GM19324 (cell line): ENCODE measurements at regions not wholly inside any gene's neighbourhood (a gene's known extent, or its start where the extent isn't known, plus 50 kb on each side); places are given as distances from the start of the nearest gene placed in this dataset.

Experiments
- ATAC-seq: cut with Tn5 transposase; IDR thresholded peaks from one replicate; pipeline ENCODE4 v1.9.1; 2021; ENCODE audit warnings: mild to moderate bottlenecking, moderate library complexity; ENCODE audit not compliant: unreplicated experiment, low FRiP score

- no peak for ATAC-seq
Observed at GRCh38 chr16:60318486-60318885, 1584.4 kb upstream of the GOT2 start.

GRCh38 chr16:60310846-60311445 is 1576.8 kb upstream of the GOT2 start:
- no peak for ATAC-seq

- no peak for ATAC-seq
Observed at GRCh38 chr16:60304720-60305119, 1570.6 kb upstream of the GOT2 start.

GRCh38 chr16:60304066-60304465 is 1570.0 kb upstream of the GOT2 start:
- no peak for ATAC-seq

- no peak for ATAC-seq
Observed at GRCh38 chr16:60302676-60303075, 1568.6 kb upstream of the GOT2 start.

- no peak for ATAC-seq
Observed at GRCh38 chr16:60302261-60302660, 1568.1 kb upstream of the GOT2 start.

GRCh38 chr16:60299241-60299776 is 1565.2 kb upstream of the GOT2 start:
- no peak for ATAC-seq

GRCh38 chr16:60295451-60295850 is 1561.3 kb upstream of the GOT2 start:
- no peak for ATAC-seq

GRCh38 chr16:60285794-60286193 is 1551.7 kb upstream of the GOT2 start:
- no peak for ATAC-seq

DNA sequence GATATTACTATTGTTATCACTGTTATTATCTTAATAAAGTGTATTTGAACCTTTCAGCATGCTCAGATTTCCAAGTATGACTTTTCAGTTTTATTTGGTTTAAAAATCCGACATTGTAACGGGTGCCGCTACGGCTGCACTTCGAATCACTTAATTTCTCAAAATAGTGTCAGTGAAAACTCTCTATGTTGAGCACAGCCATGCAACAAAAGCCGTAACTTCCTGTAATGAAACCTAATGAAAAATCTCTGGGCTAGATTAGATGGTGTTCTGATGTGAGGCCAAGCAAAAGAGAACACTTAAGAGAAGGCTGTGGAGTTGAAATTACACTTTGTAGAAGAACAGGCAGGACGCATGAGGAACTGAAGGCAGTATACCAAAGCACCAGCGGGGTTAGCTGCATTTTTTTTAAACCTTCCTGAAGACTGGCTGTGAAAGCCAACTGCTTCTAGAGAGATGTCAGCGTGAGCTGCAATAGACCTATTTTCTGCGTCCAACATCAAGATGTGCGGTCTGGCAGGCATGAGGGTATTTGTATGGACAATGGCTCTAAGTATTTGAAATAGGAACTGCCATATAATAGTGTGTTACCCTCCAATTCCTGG is 1545.0 kb upstream of the GOT2 start:
- ATAC-seq, result no peak

- ATAC-seq, result no peak
Observed at GRCh38 chr16:60274431-60275019, 1540.4 kb upstream of the GOT2 start.

DNA sequence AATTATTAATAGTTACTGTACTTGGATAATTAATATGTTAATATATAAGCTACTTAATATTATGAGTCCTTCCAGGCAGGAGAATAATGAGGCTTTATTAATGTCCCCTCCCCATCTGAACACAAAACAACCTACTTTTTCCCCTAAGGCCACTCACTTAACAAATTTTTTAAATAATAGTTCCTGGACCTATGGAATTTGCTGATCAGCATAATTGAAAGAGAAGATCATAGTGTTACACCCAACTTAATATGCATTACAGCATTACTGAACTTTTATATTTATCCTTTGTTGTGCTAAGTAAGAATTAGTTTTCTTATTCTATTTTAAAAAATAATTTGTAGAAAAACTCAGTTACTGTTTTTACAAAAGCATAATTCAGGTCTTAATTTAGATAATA is 1537.7 kb upstream of the GOT2 start:
- ATAC-seq, result no peak

DNA sequence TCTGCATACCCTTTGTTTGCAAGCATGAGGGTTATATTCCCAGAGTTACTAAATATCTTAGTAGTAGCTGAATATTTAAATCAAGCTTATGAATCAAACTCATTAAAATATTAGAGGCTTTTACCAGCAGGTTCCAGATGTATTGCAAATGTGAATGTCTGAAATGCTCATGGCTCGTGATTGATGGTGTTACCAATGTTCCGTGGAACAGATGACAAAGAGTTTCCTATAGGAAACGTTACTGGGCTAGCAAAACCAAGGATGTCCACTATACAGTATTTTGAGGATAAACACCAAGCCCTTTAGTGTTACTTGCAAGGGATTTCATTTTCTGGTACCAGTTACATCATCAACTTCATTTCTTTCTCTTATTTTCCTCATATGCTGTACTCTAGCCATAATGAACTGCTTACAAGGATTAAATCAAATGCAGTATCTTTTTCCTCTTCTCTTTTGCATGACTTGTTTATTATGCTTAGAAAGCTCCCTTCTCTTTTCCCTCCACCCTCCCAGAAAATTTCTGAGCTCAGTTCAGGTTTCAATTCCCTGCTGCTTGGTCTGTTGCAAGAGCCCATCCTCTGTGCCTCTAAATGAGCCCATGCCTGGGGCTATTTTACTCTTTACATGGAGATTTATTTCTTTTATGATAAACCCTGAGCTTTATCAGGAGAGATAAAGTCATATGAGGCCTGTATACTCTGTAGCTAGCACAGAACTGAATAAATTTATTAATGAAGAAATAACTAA is 1537.1 kb upstream of the GOT2 start:
- ATAC-seq, result no peak

GRCh38 chr16:60261425-60261824 is 1527.3 kb upstream of the GOT2 start:
- no peak for ATAC-seq

DNA sequence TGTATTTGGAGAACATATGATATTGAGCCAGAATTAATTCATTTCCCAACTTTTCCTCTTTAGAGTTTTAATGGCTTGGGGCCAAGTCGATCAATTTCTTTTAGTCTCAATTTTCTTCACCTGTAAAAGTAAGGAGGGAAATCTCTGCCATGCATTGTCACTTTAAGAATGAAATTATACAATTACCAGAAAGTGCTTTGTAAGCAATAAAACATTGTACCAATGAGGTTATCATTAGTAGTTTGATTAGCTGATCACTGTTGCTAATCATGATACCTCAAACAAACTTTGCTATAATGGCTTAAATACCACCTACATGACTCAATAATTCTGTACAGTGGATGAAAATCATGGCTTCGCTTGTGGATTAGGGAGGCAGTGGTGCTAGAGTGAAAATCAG is 1525.8 kb upstream of the GOT2 start:
- ATAC-seq, result no peak

GRCh38 chr16:60246086-60246485 is 1512.0 kb upstream of the GOT2 start:
- no peak for ATAC-seq

DNA sequence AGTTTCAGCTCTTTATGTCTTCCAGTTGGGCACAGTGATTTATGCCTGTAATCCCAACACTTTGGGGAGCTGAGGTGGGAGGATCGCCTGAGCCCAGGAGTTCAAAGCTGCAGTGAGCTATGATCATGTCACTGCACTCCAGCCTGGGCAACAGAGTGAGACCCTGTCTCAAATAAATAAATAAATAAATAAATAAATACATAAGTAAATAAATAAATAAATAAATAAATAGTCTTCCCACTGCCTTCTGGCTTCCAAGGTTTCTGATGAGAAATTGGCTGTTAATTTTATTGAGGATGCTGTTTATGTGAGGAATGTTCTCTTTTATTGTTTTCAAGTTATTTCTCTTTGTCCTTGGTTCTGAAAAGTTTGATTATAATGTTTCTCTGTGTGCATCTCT is 1507.6 kb upstream of the GOT2 start:
- no peak for ATAC-seq

DNA sequence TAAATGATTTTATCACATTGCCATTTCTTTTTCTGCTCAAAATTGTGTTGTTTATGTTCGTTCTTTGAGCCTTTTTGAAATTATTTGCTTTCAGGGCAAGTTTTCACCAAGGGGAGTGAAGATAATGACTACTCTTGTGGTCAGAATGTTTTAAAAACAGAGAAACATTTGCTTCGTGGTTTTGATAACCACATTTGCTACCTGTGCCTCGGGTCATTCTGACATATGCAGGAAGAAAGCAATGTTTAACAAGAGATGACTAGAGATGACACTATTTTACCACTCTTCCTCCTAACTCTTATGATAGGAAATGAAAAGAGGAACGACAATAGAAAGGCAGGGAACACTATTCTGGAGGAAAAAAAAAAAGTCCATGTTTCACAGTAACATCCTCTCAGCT is 1496.5 kb upstream of the GOT2 start:
- no peak for ATAC-seq

- no peak for ATAC-seq
Observed at GRCh38 chr16:60225541-60225940, 1491.4 kb upstream of the GOT2 start.

- no peak for ATAC-seq
Observed at GRCh38 chr16:60217787-60218186, 1483.7 kb upstream of the GOT2 start.

GRCh38 chr16:60214311-60214710 is 1480.2 kb upstream of the GOT2 start:
- ATAC-seq, result no peak
